HG03439 (cell line): ENCODE measurements at regions not wholly inside any gene's neighbourhood (a gene's known extent, or its start where the extent isn't known, plus 50 kb on each side); places are given as distances from the start of the nearest gene placed in this dataset.
"Not testable (repeated sequence)": the region's sequence is repeated elsewhere in the genome, so short reads cannot be mapped to it uniquely, and the experiment has no call there.

Experiments used
- ATAC-seq: cut with Tn5 transposase; IDR thresholded peaks from one replicate; pipeline ENCODE4 v1.9.1; 2021; ENCODE audit warnings: mild to moderate bottlenecking, moderate library complexity; ENCODE audit not compliant: unreplicated experiment

- no peak for ATAC-seq
Observed at GRCh38 chr10:124173298-124173900, 80.0 kb upstream of the CHST15 start.

GRCh38 chr10:124172181-124172916 is 79.0 kb upstream of the CHST15 start:
- ATAC-seq = no peak

- ATAC-seq = no peak
Observed at GRCh38 chr10:124171561-124171960, 78.2 kb upstream of the CHST15 start.

- ATAC-seq = no peak
Observed at GRCh38 chr10:124170631-124171030, 77.2 kb upstream of the CHST15 start.

GRCh38 chr10:124168991-124169802 is 75.8 kb upstream of the CHST15 start:
- ATAC-seq = no peak

GRCh38 chr10:124168581-124168980 is 75.2 kb upstream of the CHST15 start:
- no peak for ATAC-seq

- not testable (repeated sequence) for ATAC-seq
Observed at GRCh38 chr10:124167925-124168324, 74.5 kb upstream of the CHST15 start.

- no peak for ATAC-seq
Observed at GRCh38 chr10:124166431-124167125, 73.2 kb upstream of the CHST15 start.

- no peak for ATAC-seq
Observed at GRCh38 chr10:124165827-124166226, 72.4 kb upstream of the CHST15 start.

- no peak for ATAC-seq
Observed at GRCh38 chr10:124165311-124165710, 71.9 kb upstream of the CHST15 start.

GRCh38 chr10:124164264-124164663 is 70.9 kb upstream of the CHST15 start:
- no peak for ATAC-seq

- no peak for ATAC-seq
Observed at GRCh38 chr10:124162774-124163354, 69.5 kb upstream of the CHST15 start.

GRCh38 chr10:124162136-124162535 is 68.7 kb upstream of the CHST15 start:
- no peak for ATAC-seq

- no peak for ATAC-seq
Observed at GRCh38 chr10:124161601-124162000, 68.2 kb upstream of the CHST15 start.

GRCh38 chr10:124160943-124161582 is 67.7 kb upstream of the CHST15 start:
- no peak for ATAC-seq

- no peak for ATAC-seq
Observed at GRCh38 chr10:124160176-124160575, 66.8 kb upstream of the CHST15 start.

- no peak for ATAC-seq
Observed at GRCh38 chr10:124159153-124159552, 65.8 kb upstream of the CHST15 start.

- no peak for ATAC-seq
Observed at GRCh38 chr10:124158592-124158991, 65.2 kb upstream of the CHST15 start.

GRCh38 chr10:124157271-124157681 is 63.9 kb upstream of the CHST15 start:
- ATAC-seq = no peak

- ATAC-seq = no peak
Observed at GRCh38 chr10:124156524-124157260, 63.3 kb upstream of the CHST15 start.
